CD8-positive, alpha-beta memory T cell (primary cell): ENCODE measurements at regions not wholly inside any gene's neighbourhood (a gene's known extent, or its start where the extent isn't known, plus 50 kb on each side); places are given as distances from the start of the nearest gene placed in this dataset.

Source experiments
- CTCF ChIA-PET: fragments of 350-600 bp; sonication (Branson Sonifier 250); formaldehyde crosslinking; loops from one replicate; lab custom pipeline; 2021; ENCODE audit warnings: antibody characterized with exemption; lab: Charles Lee
- POLR2A ChIA-PET: fragments of 350-600 bp; sonication (Branson Sonifier 250); formaldehyde crosslinking; loops from one replicate; lab custom pipeline; 2021; ENCODE audit warnings: antibody characterized with exemption; lab: Charles Lee
- DNase-seq, 5 donors: peaks; one replicate each; pipeline versions ENCODE4 v3.0.0 to v3.0.0-alpha.2; 2020 to 2022; ENCODE audit warnings: mixed read lengths in 1 of 5
- H3K27ac ChIP-seq: one replicate; pipeline ENCODE4 v1.7.0; 2013; ENCODE audit warnings: low read depth, mild to moderate bottlenecking, low read length, moderate library complexity
- H3K27me3 ChIP-seq: 2 replicates; pipeline ENCODE4 v1.7.0; 2013; ENCODE audit warnings: low read length, mild to moderate bottlenecking; ENCODE audit not compliant: insufficient read depth, poor library complexity, severe bottlenecking
- H3K36me3 ChIP-seq: 2 replicates; pipeline ENCODE4 v1.7.0; 2013; ENCODE audit warnings: mild to moderate bottlenecking, low read length, moderate library complexity; ENCODE audit not compliant: insufficient read depth
- H3K4me1 ChIP-seq: 2 replicates; pipeline ENCODE4 v1.7.0; 2013; ENCODE audit warnings: mild to moderate bottlenecking, low read length, moderate library complexity; ENCODE audit not compliant: insufficient read depth
- H3K4me3 ChIP-seq: 2 replicates; pipeline ENCODE4 v1.7.0; 2013; ENCODE audit warnings: mild to moderate bottlenecking, low read length
- H3K9me3 ChIP-seq: 2 replicates; pipeline ENCODE4 v1.7.0; 2013; ENCODE audit warnings: mild to moderate bottlenecking, low read length
- H3K27ac Mint-ChIP-seq, 8 donors: one replicate each; pipeline ENCODE4 v1.8.0; 2020 to 2021; ENCODE audit warnings: mixed read lengths in 8 of 8, mild to moderate bottlenecking in 6 of 8, inconsistent platforms in 3 of 8, moderate library complexity in 3 of 8
- H3K27me3 Mint-ChIP-seq, 2 donors: one replicate each; pipeline ENCODE4 v1.8.0; 2020 to 2021; ENCODE audit warnings: mixed read lengths in 2 of 2, mild to moderate bottlenecking in 1 of 2, moderate library complexity in 1 of 2
- H3K36me3 Mint-ChIP-seq, 3 donors: one replicate each; pipeline ENCODE4 v1.8.0; 2020 to 2021; ENCODE audit warnings: mixed read lengths in 3 of 3, inconsistent platforms in 1 of 3, mild to moderate bottlenecking in 1 of 3
- H3K4me1 Mint-ChIP-seq, 3 donors: one replicate each; pipeline ENCODE4 v1.8.0; 2020 to 2021; ENCODE audit warnings: mixed read lengths in 3 of 3, inconsistent platforms in 1 of 3, mild to moderate bottlenecking in 1 of 3
- H3K4me3 Mint-ChIP-seq, 7 donors: one replicate each; pipeline ENCODE4 v1.8.0; 2020 to 2021; ENCODE audit warnings: mixed read lengths in 7 of 7, mild to moderate bottlenecking in 6 of 7, moderate library complexity in 4 of 7, inconsistent platforms in 2 of 7
- H3K9me3 Mint-ChIP-seq, 5 donors: one replicate each; pipeline ENCODE4 v1.8.0; 2020 to 2022; ENCODE audit warnings: mixed read lengths in 5 of 5, mild to moderate bottlenecking in 3 of 5, moderate library complexity in 2 of 5, inconsistent platforms in 1 of 5

- no peak overlapping the region for H3K4me3 ChIP-seq
- H3K9me3 ChIP-seq, result no peaks in the 10 kb centered on the region
- CTCF ChIA-PET, result no interaction called here
- no peaks in the 10 kb centered on the region for H3K27me3 ChIP-seq
- POLR2A ChIA-PET, result no interaction called here
- H3K36me3 Mint-ChIP-seq, result no peaks in the 10 kb centered on the region
- peaks cover 0 to 5% (median 0%) of the 10 kb centered on the region in 5 donors for H3K9me3 Mint-ChIP-seq
- no peaks in the 10 kb centered on the region for H3K4me1 Mint-ChIP-seq
- H3K27ac ChIP-seq, result no peak overlapping the region
- no peaks in the 10 kb centered on the region for H3K4me1 ChIP-seq
- H3K4me3 Mint-ChIP-seq, result no peak overlapping the region
- no peaks in the 10 kb centered on the region for H3K36me3 ChIP-seq
- DNase-seq, result no peak
- H3K27me3 Mint-ChIP-seq, result peaks cover 0 to 3% of the 10 kb centered on the region in 2 donors
- H3K27ac Mint-ChIP-seq, result no peak overlapping the region
Measured at GRCh38 chr5:97489010-97489840, 306.2 kb upstream of the RIOK2 start.

GRCh38 chr5:97494465-97494864 lies 311.4 kb upstream of the RIOK2 start:
- no peaks in the 10 kb centered on the region for H3K4me1 Mint-ChIP-seq
- CTCF ChIA-PET, result no interaction called here
- no peaks in the 10 kb centered on the region for H3K36me3 Mint-ChIP-seq
- no peak overlapping the region for H3K4me3 Mint-ChIP-seq
- H3K27ac Mint-ChIP-seq, result no peak overlapping the region
- POLR2A ChIA-PET, result no interaction called here
- Histone ChIP-seq H3K4me1 (no peaks in the 10 kb centered on the region), H3K9me3 (no peaks in the 10 kb centered on the region), H3K36me3 (no peaks in the 10 kb centered on the region), H3K27ac (no peak overlapping the region), H3K4me3 (no peak overlapping the region), H3K27me3 (no peaks in the 10 kb centered on the region)
- DNase-seq, result no peak
- peaks cover 0 to 2% (median 0%) of the 10 kb centered on the region in 5 donors for H3K9me3 Mint-ChIP-seq
- no peaks in the 10 kb centered on the region for H3K27me3 Mint-ChIP-seq

GRCh38 chr5:97495301-97495700 lies 312.3 kb upstream of the RIOK2 start:
- no peaks in the 10 kb centered on the region for H3K36me3 Mint-ChIP-seq
- no peaks in the 10 kb centered on the region for H3K4me1 Mint-ChIP-seq
- CTCF ChIA-PET, result no interaction called here
- no peak overlapping the region for H3K27ac Mint-ChIP-seq
- no peaks in the 10 kb centered on the region for H3K27me3 ChIP-seq
- H3K4me1 ChIP-seq, result no peaks in the 10 kb centered on the region
- H3K9me3 Mint-ChIP-seq, result peaks cover 0 to 4% (median 0%) of the 10 kb centered on the region in 5 donors
- H3K36me3 ChIP-seq, result no peaks in the 10 kb centered on the region
- H3K4me3 ChIP-seq, result no peak overlapping the region
- H3K4me3 Mint-ChIP-seq, result no peak overlapping the region
- no peaks in the 10 kb centered on the region for H3K9me3 ChIP-seq
- DNase-seq, result no peak
- no peaks in the 10 kb centered on the region for H3K27me3 Mint-ChIP-seq
- H3K27ac ChIP-seq, result no peak overlapping the region
- POLR2A ChIA-PET, result no interaction called here

- ChIA-PET CTCF (no interaction called here), POLR2A (no interaction called here)
- no peaks in the 10 kb centered on the region for H3K36me3 Mint-ChIP-seq
- H3K4me1 ChIP-seq, result no peaks in the 10 kb centered on the region
- DNase-seq, result no peak
- H3K27me3 ChIP-seq, result no peaks in the 10 kb centered on the region
- no peaks in the 10 kb centered on the region for H3K4me1 Mint-ChIP-seq
- H3K27ac Mint-ChIP-seq, result no peak overlapping the region
- no peak overlapping the region for H3K4me3 Mint-ChIP-seq
- peaks cover 0 to 4% (median 0%) of the 10 kb centered on the region in 5 donors for H3K9me3 Mint-ChIP-seq
- no peaks in the 10 kb centered on the region for H3K9me3 ChIP-seq
- H3K27ac ChIP-seq, result no peak overlapping the region
- no peak overlapping the region for H3K4me3 ChIP-seq
- H3K36me3 ChIP-seq, result no peaks in the 10 kb centered on the region
- H3K27me3 Mint-ChIP-seq, result no peaks in the 10 kb centered on the region
Measured at GRCh38 chr5:97496037-97496436, 313.0 kb upstream of the RIOK2 start.

- ChIA-PET POLR2A (no interaction called here), CTCF (no interaction called here)
- H3K4me3 Mint-ChIP-seq, result no peak overlapping the region
- Histone ChIP-seq H3K4me3 (no peak overlapping the region), H3K36me3 (no peaks in the 10 kb centered on the region), H3K27me3 (no peaks in the 10 kb centered on the region), H3K27ac (no peak overlapping the region), H3K9me3 (no peaks in the 10 kb centered on the region), H3K4me1 (no peaks in the 10 kb centered on the region)
- H3K4me1 Mint-ChIP-seq, result no peaks in the 10 kb centered on the region
- H3K9me3 Mint-ChIP-seq, result peaks cover 0 to 4% (median 2%) of the 10 kb centered on the region in 5 donors
- no peaks in the 10 kb centered on the region for H3K36me3 Mint-ChIP-seq
- no peak overlapping the region for H3K27ac Mint-ChIP-seq
- DNase-seq, result no peak
- H3K27me3 Mint-ChIP-seq, result no peaks in the 10 kb centered on the region
Measured at GRCh38 chr5:97498657-97499056, 315.6 kb upstream of the RIOK2 start.

- Histone ChIP-seq H3K36me3 (no peaks in the 10 kb centered on the region), H3K27me3 (no peaks in the 10 kb centered on the region), H3K4me1 (no peaks in the 10 kb centered on the region), H3K27ac (no peak overlapping the region), H3K9me3 (no peaks in the 10 kb centered on the region), H3K4me3 (no peak overlapping the region)
- H3K36me3 Mint-ChIP-seq, result no peaks in the 10 kb centered on the region
- no peak for DNase-seq
- H3K4me3 Mint-ChIP-seq, result no peak overlapping the region
- H3K4me1 Mint-ChIP-seq, result no peaks in the 10 kb centered on the region
- peaks cover 0 to 4% (median 2%) of the 10 kb centered on the region in 5 donors for H3K9me3 Mint-ChIP-seq
- ChIA-PET CTCF (no interaction called here), POLR2A (no interaction called here)
- no peaks in the 10 kb centered on the region for H3K27me3 Mint-ChIP-seq
- H3K27ac Mint-ChIP-seq, result no peak overlapping the region
Measured at GRCh38 chr5:97499605-97500004, 316.6 kb upstream of the RIOK2 start.

- ChIA-PET CTCF (no interaction called here), POLR2A (no interaction called here)
- Mint-ChIP-seq H3K27ac (no peak overlapping the region), H3K9me3 (peaks cover 0 to 4% (median 2%) of the 10 kb centered on the region in 5 donors), H3K4me1 (no peaks in the 10 kb centered on the region), H3K36me3 (no peaks in the 10 kb centered on the region), H3K4me3 (no peak overlapping the region), H3K27me3 (no peaks in the 10 kb centered on the region)
- no peak overlapping the region for H3K27ac ChIP-seq
- H3K4me1 ChIP-seq, result no peaks in the 10 kb centered on the region
- H3K36me3 ChIP-seq, result no peaks in the 10 kb centered on the region
- no peaks in the 10 kb centered on the region for H3K9me3 ChIP-seq
- DNase-seq, result no peak
- no peak overlapping the region for H3K4me3 ChIP-seq
- no peaks in the 10 kb centered on the region for H3K27me3 ChIP-seq
Measured at GRCh38 chr5:97501286-97501964, 318.4 kb upstream of the RIOK2 start.

- Mint-ChIP-seq H3K4me3 (no peak overlapping the region), H3K27me3 (no peaks in the 10 kb centered on the region), H3K4me1 (no peaks in the 10 kb centered on the region), H3K27ac (no peak overlapping the region), H3K36me3 (no peaks in the 10 kb centered on the region), H3K9me3 (peaks cover 0 to 7% (median 2%) of the 10 kb centered on the region in 5 donors)
- no peaks in the 10 kb centered on the region for H3K4me1 ChIP-seq
- ChIA-PET CTCF (no interaction called here), POLR2A (no interaction called here)
- no peaks in the 10 kb centered on the region for H3K9me3 ChIP-seq
- no peak overlapping the region for H3K27ac ChIP-seq
- DNase-seq, result no peak
- no peaks in the 10 kb centered on the region for H3K27me3 ChIP-seq
- no peaks in the 10 kb centered on the region for H3K36me3 ChIP-seq
- no peak overlapping the region for H3K4me3 ChIP-seq
Measured at GRCh38 chr5:97501965-97502305, 318.9 kb upstream of the RIOK2 start.
